Adrenal gland (tissue), 9 donors: ENCODE measurements at regions not wholly inside any gene's neighbourhood (a gene's known extent, or its start where the extent isn't known, plus 50 kb on each side); places are given as distances from the start of the nearest gene placed in this dataset.

Experiments used
- DNase-seq, 7 donors: peaks; one replicate each; pipeline ENCODE4 v3.0.0-alpha.2; 2019 to 2020
- H3K27ac ChIP-seq, 5 donors: fragments of 200-600 bp; sonication (generic) in 4 of 5; 1 replicate in 3 of 5; 2 replicates in 2 of 5; pipeline versions ENCODE4 v1.5.1 to v1.8.0; 2016 to 2020; ENCODE audit warnings: mild to moderate bottlenecking in 1 of 5
- H3K27me3 ChIP-seq: fragments of 200-600 bp; 2 replicates; pipeline ENCODE4 v1.8.0; 2021
- H3K36me3 ChIP-seq, 2 donors: fragments of 200-600 bp; replicated peaks in 1 of 2; 1 replicate in 1 of 2; 2 replicates in 1 of 2; pipeline versions ENCODE4 v1.5.1 to v1.8.0; 2018 to 2022
- H3K4me1 ChIP-seq, 2 donors: fragments of 200-600 bp; replicated peaks in 1 of 2; 1 replicate in 1 of 2; 2 replicates in 1 of 2; pipeline versions ENCODE4 v1.5.1 to v1.8.0; 2018 to 2021
- H3K4me3 ChIP-seq, 4 donors: fragments of 200-600 bp; sonication (generic) in 3 of 4; one replicate each; pipeline ENCODE4 v1.5.1; 2016 to 2018
- H3K9me3 ChIP-seq, 3 donors: fragments of 200-600 bp; sonication (generic) in 1 of 3; replicated peaks in 1 of 3; 1 replicate in 2 of 3; 2 replicates in 1 of 3; pipeline versions ENCODE4 v1.5.1 to v1.8.0; 2016 to 2021
- POLR2A ChIP-seq, 2 donors: fragments of 450-650 bp; IDR thresholded peaks; one replicate each; pipeline ENCODE4 v1.6.1; 2017; ENCODE audit warnings: antibody characterized with exemption in 2 of 2, mild to moderate bottlenecking in 2 of 2, moderate library complexity in 1 of 2
- WGBS, 4 donors: extraction: QIAGEN DNeasy Blood & Tissue Kit in 2 of 4; methylation state at CpG; one replicate each; pipeline versions ENCODE4 v1.1.5 to v1.1.7; 2013 to 2017; 5-methylcytosine and 5-hydroxymethylcytosine counted together
- intact Hi-C, 2 donors: fragments of 100-400 bp; cut with DNase I; formaldehyde crosslinking; loops; one replicate each; pipeline versions ENCODE4 v1.14.1 to v1.15.0; 2022 to 2023
- TF ChIP-seq, protein P1 (sequence below), 6 experiments: fragments of 450-650 bp in 4 of 6; fragments of 200-600 bp in 2 of 6; sonication (generic) in 1 of 6; IDR thresholded peaks; 1 replicate in 5 of 6; 2 replicates in 1 of 6; pipeline versions ENCODE4 v1.5.1 to v1.8.0; 2016 to 2021; ENCODE audit warnings: antibody characterized with exemption in 6 of 6, mild to moderate bottlenecking in 2 of 6, moderate library complexity in 1 of 6
- donor health status: healthy with polysubstance abuse.
- donor health status: Bipolar disorder and iron deficiency.
- donor health status: DM: yes; HTN: yes; CAD: no.
- donor health status: DM: no; HTN: no; CAD: no.
- donor health status: DM: no; HTN: no; CAD: no.

DNA sequence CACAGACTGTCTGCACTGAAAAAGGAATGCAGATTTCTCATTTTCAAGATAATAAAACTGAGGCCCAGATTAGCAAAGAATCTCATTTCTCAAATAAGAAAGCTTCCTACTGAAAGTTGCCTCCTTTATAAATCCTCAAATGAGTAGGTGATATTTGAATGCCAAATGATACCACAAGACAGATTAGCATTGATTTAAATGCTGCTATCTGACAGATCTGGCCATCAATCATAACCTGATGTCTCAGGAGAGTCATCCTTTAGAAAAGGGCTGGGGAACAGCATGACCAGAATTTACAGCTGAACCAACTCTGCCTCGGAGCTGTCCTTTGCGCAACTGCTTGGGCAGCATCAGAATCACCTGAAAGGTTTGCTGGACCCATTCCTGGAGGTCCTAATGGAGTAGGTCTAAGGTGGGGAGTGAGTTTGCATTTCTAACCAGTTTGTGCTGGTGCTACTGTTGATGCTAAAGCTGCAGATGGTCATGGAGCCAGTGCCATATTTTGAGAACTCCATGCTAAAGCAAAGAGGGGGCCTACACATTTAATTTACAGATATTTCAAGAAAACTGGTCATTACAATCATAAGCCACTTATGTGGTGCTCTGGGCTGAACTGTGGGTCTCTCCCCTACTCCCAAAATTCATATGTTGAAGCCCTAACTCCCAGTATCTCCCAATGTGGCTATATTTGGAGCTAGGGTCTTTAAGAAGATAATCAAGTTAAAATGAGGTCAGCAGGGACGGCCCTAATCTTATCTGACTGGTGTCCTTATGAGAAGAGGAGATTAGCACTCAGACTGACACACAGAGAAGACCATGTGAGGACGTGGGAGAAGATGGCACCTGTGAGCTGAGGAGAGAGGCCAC is 295.5 kb upstream of the JARID2 start:
- intact Hi-C loops = no loop called here
- no peaks in the 10 kb centered on the region for H3K36me3 ChIP-seq
- DNase-seq = no peak
- H3K4me1 ChIP-seq = no peaks in the 10 kb centered on the region
- 54 to 74% (median 69%) methylated on average over 2 to 4 of the region's 4 CpGs for WGBS, 4 donors
- H3K9me3 ChIP-seq = no peaks in the 10 kb centered on the region
- no peak for TF ChIP-seq POLR2A (IDR thresholded peaks at IDR 0.05)
- TF ChIP-seq, protein P1, sequence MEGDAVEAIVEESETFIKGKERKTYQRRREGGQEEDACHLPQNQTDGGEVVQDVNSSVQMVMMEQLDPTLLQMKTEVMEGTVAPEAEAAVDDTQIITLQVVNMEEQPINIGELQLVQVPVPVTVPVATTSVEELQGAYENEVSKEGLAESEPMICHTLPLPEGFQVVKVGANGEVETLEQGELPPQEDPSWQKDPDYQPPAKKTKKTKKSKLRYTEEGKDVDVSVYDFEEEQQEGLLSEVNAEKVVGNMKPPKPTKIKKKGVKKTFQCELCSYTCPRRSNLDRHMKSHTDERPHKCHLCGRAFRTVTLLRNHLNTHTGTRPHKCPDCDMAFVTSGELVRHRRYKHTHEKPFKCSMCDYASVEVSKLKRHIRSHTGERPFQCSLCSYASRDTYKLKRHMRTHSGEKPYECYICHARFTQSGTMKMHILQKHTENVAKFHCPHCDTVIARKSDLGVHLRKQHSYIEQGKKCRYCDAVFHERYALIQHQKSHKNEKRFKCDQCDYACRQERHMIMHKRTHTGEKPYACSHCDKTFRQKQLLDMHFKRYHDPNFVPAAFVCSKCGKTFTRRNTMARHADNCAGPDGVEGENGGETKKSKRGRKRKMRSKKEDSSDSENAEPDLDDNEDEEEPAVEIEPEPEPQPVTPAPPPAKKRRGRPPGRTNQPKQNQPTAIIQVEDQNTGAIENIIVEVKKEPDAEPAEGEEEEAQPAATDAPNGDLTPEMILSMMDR (IDR thresholded peaks at IDR 0.05) = no peak
- no peaks in the 10 kb centered on the region for H3K27me3 ChIP-seq
- no peak overlapping the region for H3K27ac ChIP-seq
- no peak overlapping the region for H3K4me3 ChIP-seq

DNA sequence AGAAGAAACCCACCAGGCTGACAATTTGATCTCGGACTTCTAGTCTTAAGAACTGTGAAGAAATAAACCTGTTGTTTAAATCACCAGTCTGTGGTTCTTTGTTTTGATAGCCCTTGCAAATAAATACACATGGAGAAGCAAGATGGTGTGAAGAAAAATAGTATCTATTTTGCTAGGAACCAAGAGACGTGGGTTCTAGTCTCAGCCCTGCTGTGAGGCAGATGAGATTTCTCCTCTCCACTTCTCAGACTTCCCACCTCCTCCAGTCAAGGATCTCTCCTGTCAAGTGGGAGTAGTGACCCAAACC is 294.9 kb upstream of the JARID2 start:
- Histone ChIP-seq H3K4me3 (no peak overlapping the region), H3K9me3 (no peaks in the 10 kb centered on the region), H3K4me1 (no peaks in the 10 kb centered on the region), H3K36me3 (no peaks in the 10 kb centered on the region), H3K27ac (no peak overlapping the region), H3K27me3 (no peaks in the 10 kb centered on the region)
- TF ChIP-seq POLR2A (IDR thresholded peaks at IDR 0.05) = no peak
- TF ChIP-seq, protein P1 (IDR thresholded peaks at IDR 0.05) = no peak
- intact Hi-C loops = no loop called here
- WGBS, 4 donors = 64 to 87% (median 83%) methylated on average over 2 of the region's 2 CpGs
- no peak for DNase-seq

DNA sequence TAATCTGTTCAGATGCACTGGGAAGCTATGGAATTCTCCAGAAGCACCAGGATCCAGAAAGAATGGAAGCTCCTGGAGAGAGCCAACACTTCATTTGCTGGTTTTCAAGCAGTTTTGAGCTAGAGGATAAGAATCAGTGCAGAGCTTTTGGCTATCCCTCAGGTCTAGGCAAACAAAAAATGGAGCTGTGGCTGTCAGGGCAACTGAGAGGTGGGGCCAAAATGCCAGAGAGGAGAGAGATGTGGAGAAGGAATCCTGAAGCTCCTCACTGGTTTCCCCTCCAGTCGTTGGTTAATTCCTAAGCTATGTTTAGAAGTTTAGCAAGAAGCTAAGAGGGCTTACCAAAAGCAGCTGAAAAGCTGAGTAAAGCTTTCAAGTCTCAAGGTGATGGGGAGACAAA is 294.2 kb upstream of the JARID2 start:
- intact Hi-C loops = no loop called here
- Histone ChIP-seq H3K27ac (no peak overlapping the region), H3K27me3 (no peaks in the 10 kb centered on the region), H3K9me3 (no peaks in the 10 kb centered on the region), H3K36me3 (no peaks in the 10 kb centered on the region), H3K4me1 (no peaks in the 10 kb centered on the region), H3K4me3 (no peak overlapping the region)
- WGBS, 4 donors = 38 to 83% (median 59%) methylated on average over 1 of the region's 1 CpG
- no peak for TF ChIP-seq POLR2A (IDR thresholded peaks at IDR 0.05)
- TF ChIP-seq, protein P1 (IDR thresholded peaks at IDR 0.05) = no peak
- no peak for DNase-seq

DNA sequence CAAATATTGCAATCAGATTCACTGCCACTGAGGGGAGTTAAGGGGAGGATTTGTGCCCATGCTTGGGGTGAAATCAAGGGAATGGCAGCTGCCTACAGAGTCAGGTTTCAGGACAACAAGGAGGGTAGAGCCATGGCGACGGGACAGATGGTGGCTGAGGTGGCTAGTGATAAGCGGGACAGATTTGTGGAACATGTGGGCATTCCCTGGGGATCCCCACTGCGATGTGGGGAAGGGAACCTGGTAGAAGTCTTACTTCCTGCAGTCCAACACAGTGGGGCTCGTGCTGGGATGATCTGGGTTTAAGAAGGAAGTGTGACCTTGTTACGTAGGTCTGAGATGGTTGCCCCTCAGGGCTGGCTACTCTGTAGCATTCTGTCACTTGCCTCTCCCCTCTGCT is 292.0 kb upstream of the JARID2 start:
- H3K36me3 ChIP-seq = no peaks in the 10 kb centered on the region
- no peak for TF ChIP-seq POLR2A (IDR thresholded peaks at IDR 0.05)
- TF ChIP-seq, protein P1 (IDR thresholded peaks at IDR 0.05) = no peak
- 85 to 95% (median 89%) methylated on average over 6 of the region's 6 CpGs for WGBS, 4 donors
- no peak for DNase-seq
- H3K9me3 ChIP-seq = no peaks in the 10 kb centered on the region
- intact Hi-C loops = no loop called here
- no peak overlapping the region for H3K4me3 ChIP-seq
- no peak overlapping the region for H3K27ac ChIP-seq
- no peaks in the 10 kb centered on the region for H3K27me3 ChIP-seq
- H3K4me1 ChIP-seq = no peaks in the 10 kb centered on the region
